ENCODE measurements at regions not wholly inside any gene's neighbourhood (a gene's known extent, or its start where the extent isn't known, plus 50 kb on each side); places are given as distances from the start of the nearest gene placed in this dataset.

DNA sequence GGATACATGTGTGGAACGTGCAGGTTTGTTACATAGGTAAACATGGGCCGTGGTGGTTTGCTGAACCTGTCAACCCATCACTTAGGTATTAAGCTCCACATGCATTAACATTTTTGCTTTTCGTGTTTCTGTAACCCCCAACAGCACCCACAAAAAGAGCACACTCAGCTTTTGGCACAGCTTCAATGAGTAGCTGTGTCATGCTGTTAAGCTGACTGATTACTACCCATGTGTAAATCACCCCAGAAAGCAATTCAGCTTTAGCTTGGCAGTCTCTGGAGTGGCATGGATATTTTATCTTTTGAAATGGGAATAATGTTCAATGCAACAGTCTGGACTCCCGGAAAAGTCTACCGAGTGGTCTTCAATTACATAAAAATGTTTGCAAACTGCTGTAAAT is 734.3 kb downstream of the STIM2 start:
- TF ChIP-seq CTCF (IDR thresholded peaks at IDR 0.05) (no peak), POLR2A (IDR thresholded peaks at IDR 0.05) (no peak)
